Esophagus squamous epithelium (tissue), 5 donors: ENCODE measurements at regions not wholly inside any gene's neighbourhood (a gene's known extent, or its start where the extent isn't known, plus 50 kb on each side); places are given as distances from the start of the nearest gene placed in this dataset.

Experiments
- DNase-seq: peaks from one replicate; lab custom pipeline; 2025; lab: John Stamatoyannopoulos, UW
- H3K27ac ChIP-seq, 4 donors: fragments of 200-600 bp; sonication (generic); one replicate each; pipeline ENCODE4 v1.5.1; 2016 to 2019; ENCODE audit warnings: mild to moderate bottlenecking in 1 of 4
- H3K27me3 ChIP-seq, 4 donors: fragments of 200-600 bp; sonication (generic); 1 replicate in 3 of 4; 2 replicates in 1 of 4; pipeline versions ENCODE4 v1.5.1 to v1.6.0; 2017 to 2021; ENCODE audit warnings: antibody characterized with exemption in 1 of 4
- H3K36me3 ChIP-seq, 3 donors: fragments of 200-600 bp; sonication (generic); one replicate each; pipeline ENCODE4 v1.5.1; 2016 to 2019
- H3K4me1 ChIP-seq, 3 donors: fragments of 200-600 bp; sonication (generic); one replicate each; pipeline ENCODE4 v1.5.1; 2017 to 2019
- H3K4me3 ChIP-seq, 4 donors: fragments of 200-600 bp; sonication (generic); 1 replicate in 3 of 4; 2 replicates in 1 of 4; pipeline ENCODE4 v1.5.1; 2016 to 2019; ENCODE audit warnings: mild to moderate bottlenecking in 2 of 4, moderate library complexity in 1 of 4
- H3K9me3 ChIP-seq, 3 donors: fragments of 200-600 bp; sonication (generic); one replicate each; pipeline ENCODE4 v1.5.1; 2016 to 2019
- POLR2A ChIP-seq, 4 donors: fragments of 450-650 bp; IDR thresholded peaks; one replicate each; pipeline ENCODE4 v1.6.1; 2017; ENCODE audit warnings: antibody characterized with exemption in 4 of 4, mild to moderate bottlenecking in 4 of 4, moderate library complexity in 3 of 4
- WGBS, 2 donors: methylation state at CpG; one replicate each; pipeline ENCODE4 v1.1.5; 2018; 5-methylcytosine and 5-hydroxymethylcytosine counted together
- intact Hi-C: fragments of 100-400 bp; cut with DNase I; formaldehyde crosslinking; loops from one replicate; pipeline ENCODE4 v1.15.0; 2022
- TF ChIP-seq, protein P1 (sequence below), 6 experiments: fragments of 450-650 bp in 4 of 6; fragments of 200-600 bp in 2 of 6; sonication (generic) in 2 of 6; IDR thresholded peaks; one replicate each; pipeline ENCODE4 v1.5.1; 2016 to 2019; ENCODE audit warnings: antibody characterized with exemption in 6 of 6, mild to moderate bottlenecking in 4 of 6, moderate library complexity in 4 of 6
- donor health status: DM: yes; HTN: yes; CAD: no.

DNA sequence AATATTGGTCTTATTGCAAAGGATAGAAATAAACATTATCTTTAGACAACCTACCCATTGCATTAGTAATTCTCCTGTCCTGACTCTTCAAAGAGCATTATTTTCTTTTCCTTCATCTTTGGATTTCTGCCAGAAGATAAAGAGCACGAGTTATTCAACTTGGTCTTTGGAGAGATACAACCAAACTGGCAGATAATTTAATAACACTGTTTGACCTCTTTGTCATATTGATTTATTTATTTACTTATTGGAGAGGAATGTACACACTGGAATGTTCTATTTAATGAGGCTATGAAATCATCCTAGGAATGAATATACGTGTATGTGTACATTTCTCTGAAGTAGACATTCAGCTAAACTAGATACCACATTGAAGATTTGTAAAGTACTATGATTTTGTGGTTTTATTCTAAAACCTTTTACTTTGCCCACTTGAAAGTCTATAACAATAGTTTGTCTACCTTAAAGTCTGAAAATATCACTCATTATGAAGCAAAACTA is 462.1 kb downstream of the C3orf38 start:
- no peak overlapping the region for H3K27ac ChIP-seq
- H3K4me1 ChIP-seq: no peaks in the 10 kb centered on the region
- no peak overlapping the region for H3K4me3 ChIP-seq
- intact Hi-C loops: no loop called here
- no peaks in the 10 kb centered on the region for H3K9me3 ChIP-seq
- no peaks in the 10 kb centered on the region for H3K36me3 ChIP-seq
- no peak for DNase-seq
- 18 to 19% methylated on average over 2 of the region's 2 CpGs for WGBS, 2 donors
- H3K27me3 ChIP-seq: no peaks in the 10 kb centered on the region
- TF ChIP-seq, protein P1, sequence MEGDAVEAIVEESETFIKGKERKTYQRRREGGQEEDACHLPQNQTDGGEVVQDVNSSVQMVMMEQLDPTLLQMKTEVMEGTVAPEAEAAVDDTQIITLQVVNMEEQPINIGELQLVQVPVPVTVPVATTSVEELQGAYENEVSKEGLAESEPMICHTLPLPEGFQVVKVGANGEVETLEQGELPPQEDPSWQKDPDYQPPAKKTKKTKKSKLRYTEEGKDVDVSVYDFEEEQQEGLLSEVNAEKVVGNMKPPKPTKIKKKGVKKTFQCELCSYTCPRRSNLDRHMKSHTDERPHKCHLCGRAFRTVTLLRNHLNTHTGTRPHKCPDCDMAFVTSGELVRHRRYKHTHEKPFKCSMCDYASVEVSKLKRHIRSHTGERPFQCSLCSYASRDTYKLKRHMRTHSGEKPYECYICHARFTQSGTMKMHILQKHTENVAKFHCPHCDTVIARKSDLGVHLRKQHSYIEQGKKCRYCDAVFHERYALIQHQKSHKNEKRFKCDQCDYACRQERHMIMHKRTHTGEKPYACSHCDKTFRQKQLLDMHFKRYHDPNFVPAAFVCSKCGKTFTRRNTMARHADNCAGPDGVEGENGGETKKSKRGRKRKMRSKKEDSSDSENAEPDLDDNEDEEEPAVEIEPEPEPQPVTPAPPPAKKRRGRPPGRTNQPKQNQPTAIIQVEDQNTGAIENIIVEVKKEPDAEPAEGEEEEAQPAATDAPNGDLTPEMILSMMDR (IDR thresholded peaks at IDR 0.05): no peak
- no peak for TF ChIP-seq POLR2A (IDR thresholded peaks at IDR 0.05)

DNA sequence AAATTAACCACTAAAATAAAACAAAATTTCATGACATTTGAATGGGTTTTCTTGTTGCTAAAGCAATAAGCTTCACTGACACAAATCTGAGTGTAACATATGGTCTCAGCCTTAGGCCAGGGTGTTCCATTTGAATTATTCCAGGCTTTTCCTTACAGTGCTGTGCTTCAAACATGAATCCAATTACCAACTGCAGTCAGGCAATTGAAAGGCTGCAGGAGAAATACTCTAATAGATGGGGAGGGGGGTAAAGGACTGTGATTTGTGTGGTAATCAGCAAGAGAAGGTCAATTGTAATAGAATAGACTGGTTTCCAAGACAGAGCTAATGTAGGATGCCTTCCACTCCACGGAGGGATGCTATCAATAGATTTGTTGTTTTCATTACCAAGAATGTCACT is 466.7 kb downstream of the C3orf38 start:
- no peak overlapping the region for H3K4me3 ChIP-seq
- no peaks in the 10 kb centered on the region for H3K27me3 ChIP-seq
- no peaks in the 10 kb centered on the region for H3K36me3 ChIP-seq
- no peak for DNase-seq
- no peaks in the 10 kb centered on the region for H3K9me3 ChIP-seq
- intact Hi-C loops: no loop called here
- no peaks in the 10 kb centered on the region for H3K4me1 ChIP-seq
- 22 to 29% methylated on average over 1 of the region's 1 CpG for WGBS, 2 donors
- no peak overlapping the region for H3K27ac ChIP-seq
- no peak for TF ChIP-seq POLR2A (IDR thresholded peaks at IDR 0.05)
- TF ChIP-seq, protein P1 (IDR thresholded peaks at IDR 0.05): no peak

DNA sequence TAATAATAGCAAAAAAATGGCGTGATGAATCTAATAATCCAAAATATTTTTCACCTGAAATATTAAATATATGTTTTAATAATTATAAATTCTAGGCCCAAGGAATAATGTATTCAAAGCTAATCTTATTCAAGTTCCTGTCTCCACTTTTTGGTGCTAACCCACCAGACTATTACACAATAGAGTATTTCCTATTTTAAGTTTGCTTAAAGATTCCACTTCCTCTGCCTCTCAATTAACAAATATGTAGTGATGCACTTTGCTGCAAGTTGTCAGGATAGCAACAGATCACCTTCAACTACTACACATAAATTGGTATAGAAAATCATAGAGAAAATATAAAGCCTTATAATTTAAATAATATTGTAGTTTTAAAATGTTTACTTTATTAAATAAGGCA is 467.5 kb downstream of the C3orf38 start:
- intact Hi-C loops: no loop called here
- Histone ChIP-seq H3K4me1 (no peaks in the 10 kb centered on the region), H3K27me3 (no peaks in the 10 kb centered on the region), H3K4me3 (no peak overlapping the region), H3K27ac (no peak overlapping the region), H3K9me3 (no peaks in the 10 kb centered on the region), H3K36me3 (no peaks in the 10 kb centered on the region)
- DNase-seq: no peak
- TF ChIP-seq, protein P1 (IDR thresholded peaks at IDR 0.05): no peak
- no peak for TF ChIP-seq POLR2A (IDR thresholded peaks at IDR 0.05)
- 75 to 78% methylated on average over 1 of the region's 1 CpG for WGBS, 2 donors

DNA sequence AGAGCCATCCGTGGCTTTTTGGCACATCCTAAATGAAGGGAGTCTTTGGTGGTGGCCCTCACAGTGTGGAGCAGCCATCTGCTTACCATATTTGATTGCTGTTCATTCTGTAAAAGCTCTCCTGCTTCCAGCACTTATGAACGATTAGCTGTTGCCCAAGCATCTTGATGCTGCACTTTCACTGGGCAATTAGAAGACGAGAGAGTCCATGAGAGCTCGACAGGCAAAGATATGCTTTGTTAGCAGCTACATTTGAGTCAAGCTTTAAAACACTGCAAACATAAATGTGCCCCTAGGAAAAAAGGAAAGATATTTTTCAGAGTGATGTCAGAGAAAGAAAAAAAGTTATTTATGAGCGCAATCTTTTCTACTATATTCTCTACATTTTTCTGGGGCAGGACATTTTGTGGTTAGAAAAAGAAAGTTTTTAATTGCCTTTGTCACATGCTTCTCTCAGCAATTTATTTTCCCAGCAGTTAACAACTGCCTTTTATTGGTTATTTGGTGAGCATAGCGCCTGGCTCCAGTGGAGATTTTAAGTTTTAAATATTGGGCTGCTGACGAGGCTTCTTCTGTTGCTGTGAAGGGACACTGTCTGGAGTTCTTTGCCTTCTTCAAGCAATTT is 468.4 kb downstream of the C3orf38 start:
- intact Hi-C loops: no loop called here
- Histone ChIP-seq H3K9me3 (no peaks in the 10 kb centered on the region), H3K4me3 (no peak overlapping the region), H3K36me3 (no peaks in the 10 kb centered on the region), H3K27ac (no peak overlapping the region), H3K27me3 (no peaks in the 10 kb centered on the region), H3K4me1 (no peaks in the 10 kb centered on the region)
- WGBS, 2 donors: 56 to 61% methylated on average over 5 to 7 of the region's 7 CpGs
- DNase-seq: no peak
- TF ChIP-seq, protein P1 (IDR thresholded peaks at IDR 0.05): no peak
- no peak for TF ChIP-seq POLR2A (IDR thresholded peaks at IDR 0.05)

DNA sequence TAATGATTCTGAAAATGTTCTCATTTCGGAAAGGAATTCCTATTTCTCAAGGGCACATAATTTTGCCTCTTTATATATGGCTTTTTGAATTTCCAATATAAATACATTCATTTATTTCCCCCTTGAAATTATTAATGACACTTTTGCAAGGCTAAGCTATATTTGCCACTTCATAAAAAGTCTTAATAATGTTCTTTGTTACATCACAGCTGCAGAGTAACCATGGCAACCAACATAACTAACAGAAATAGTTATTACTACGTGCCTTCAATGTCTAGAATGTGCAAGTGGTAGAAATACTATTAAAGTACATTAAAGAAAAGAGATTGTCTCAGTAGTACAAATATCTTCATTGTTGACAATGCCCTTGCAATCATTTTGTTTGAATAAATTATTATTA is 471.8 kb downstream of the C3orf38 start:
- Histone ChIP-seq H3K9me3 (no peaks in the 10 kb centered on the region), H3K4me1 (no peaks in the 10 kb centered on the region), H3K27me3 (no peaks in the 10 kb centered on the region), H3K36me3 (no peaks in the 10 kb centered on the region), H3K4me3 (no peak overlapping the region), H3K27ac (no peak overlapping the region)
- 37 to 49% methylated on average over 2 of the region's 2 CpGs for WGBS, 2 donors
- intact Hi-C loops: no loop called here
- TF ChIP-seq, protein P1 (IDR thresholded peaks at IDR 0.05): no peak
- no peak for TF ChIP-seq POLR2A (IDR thresholded peaks at IDR 0.05)
- no peak for DNase-seq
